Choroid plexus epithelial cell (primary cell): ENCODE measurements at regions not wholly inside any gene's neighbourhood (a gene's known extent, or its start where the extent isn't known, plus 50 kb on each side); places are given as distances from the start of the nearest gene placed in this dataset.

Experiments
- DNase-seq: peaks from one replicate; pipeline ENCODE4 v3.0.0-alpha.2; 2010; ENCODE audit warnings: low read depth
- H3K4me3 ChIP-seq: 2 replicates; pipeline ENCODE4 v1.5.1; 2011; ENCODE audit warnings: low read depth, mild to moderate bottlenecking, control low read depth, low read length, moderate library complexity
- TF ChIP-seq, protein P1 (sequence below): conservative IDR thresholded peaks from 2 replicates; pipeline ENCODE4 v1.5.1; 2011; ENCODE audit warnings: low read depth, mild to moderate bottlenecking, control low read depth, inconsistent platforms, low read length, moderate library complexity

DNA sequence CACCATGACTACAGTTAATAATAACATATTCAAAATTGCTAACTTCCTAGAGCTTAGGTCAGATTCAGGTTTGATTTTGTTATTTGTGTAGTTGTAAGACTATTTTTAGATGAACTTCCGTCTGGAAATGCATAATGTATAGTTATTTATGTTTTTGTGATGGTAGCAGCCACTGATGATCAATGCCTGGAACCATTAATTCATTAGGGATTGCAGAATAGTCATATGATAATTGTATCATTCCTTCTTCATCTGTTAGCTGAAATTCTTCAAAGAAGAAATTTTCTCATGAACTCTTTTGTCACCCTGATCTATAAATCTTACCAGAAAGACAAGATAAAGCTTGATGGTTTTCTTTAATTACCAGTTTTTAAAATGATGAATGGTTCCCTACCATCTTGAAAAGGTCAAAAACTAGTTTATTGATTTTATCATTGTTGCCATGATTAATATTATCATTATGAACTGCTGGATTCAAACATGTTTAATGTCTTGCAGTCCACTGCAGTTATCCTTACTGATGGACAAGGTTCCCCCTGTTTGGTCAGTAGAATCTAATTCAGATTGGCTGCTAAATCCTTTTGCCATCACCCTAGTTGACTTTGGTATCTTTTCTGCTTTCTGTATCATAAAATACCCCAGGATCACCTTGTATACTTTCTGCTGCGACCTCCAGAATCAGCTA lies 433.3 kb downstream of the GPAM start:
- H3K4me3 ChIP-seq, result no peak overlapping the region
- no peak for DNase-seq
- TF ChIP-seq, protein P1, sequence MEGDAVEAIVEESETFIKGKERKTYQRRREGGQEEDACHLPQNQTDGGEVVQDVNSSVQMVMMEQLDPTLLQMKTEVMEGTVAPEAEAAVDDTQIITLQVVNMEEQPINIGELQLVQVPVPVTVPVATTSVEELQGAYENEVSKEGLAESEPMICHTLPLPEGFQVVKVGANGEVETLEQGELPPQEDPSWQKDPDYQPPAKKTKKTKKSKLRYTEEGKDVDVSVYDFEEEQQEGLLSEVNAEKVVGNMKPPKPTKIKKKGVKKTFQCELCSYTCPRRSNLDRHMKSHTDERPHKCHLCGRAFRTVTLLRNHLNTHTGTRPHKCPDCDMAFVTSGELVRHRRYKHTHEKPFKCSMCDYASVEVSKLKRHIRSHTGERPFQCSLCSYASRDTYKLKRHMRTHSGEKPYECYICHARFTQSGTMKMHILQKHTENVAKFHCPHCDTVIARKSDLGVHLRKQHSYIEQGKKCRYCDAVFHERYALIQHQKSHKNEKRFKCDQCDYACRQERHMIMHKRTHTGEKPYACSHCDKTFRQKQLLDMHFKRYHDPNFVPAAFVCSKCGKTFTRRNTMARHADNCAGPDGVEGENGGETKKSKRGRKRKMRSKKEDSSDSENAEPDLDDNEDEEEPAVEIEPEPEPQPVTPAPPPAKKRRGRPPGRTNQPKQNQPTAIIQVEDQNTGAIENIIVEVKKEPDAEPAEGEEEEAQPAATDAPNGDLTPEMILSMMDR, result no peak

DNA sequence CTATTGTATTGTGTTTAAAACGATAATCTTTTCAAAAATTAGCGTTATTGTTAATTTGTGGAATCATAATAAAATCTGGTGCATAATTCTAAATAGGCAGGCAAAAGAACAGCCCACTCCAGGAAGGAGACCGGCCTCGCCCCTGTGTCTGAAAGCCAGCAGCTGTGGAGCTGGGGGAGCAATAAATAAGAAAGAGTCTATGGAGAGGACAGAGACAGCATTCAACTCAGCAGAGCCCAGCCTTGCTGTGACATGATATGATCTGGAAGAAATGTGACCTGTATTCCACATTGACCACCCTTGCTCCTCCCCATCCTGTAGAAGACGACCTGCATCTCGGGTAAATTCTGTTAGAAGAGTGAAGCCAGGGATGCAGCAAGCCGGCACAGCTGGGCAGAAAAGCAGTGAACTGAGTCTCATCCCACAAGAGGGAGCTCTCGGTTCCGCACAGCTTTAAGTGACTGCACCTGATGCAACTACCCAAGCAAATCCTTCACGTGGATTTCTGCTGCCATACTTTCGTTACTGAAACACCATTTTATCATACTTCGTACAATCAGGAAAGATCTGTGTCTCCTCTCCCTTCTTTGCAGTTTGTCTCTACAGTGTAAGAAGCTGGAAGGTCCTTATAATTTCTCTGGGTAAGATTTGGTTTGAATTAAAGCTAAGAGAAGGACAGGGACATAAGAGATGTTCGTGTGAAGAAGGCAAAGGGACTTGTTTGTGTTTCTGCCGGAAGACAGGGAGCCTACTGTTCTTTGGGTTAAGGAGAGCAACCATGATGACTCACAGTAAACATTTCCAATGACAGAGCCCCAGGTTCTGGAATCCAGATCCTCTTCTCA lies 427.1 kb downstream of the GPAM start:
- DNase-seq, result peak; percentile 30
- TF ChIP-seq, protein P1, result peak; percentile 38

DNA sequence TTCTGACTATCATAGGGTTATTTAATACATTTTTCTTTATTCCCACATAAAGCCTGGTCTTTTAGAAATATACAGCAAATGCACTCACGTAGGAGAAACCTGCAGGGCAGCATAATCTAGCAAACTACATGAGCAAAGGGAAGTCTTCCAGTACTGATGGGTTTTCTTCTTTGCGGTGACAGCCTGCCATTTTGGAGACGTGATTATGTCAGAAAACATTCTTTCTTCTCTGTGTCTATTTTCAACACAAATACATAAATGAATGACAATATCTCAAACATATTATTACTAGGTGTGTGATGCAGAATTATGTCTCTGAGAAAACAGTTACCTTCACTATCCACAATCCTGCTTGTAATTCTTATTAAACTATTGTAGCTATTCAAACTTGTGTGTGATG lies 425.0 kb downstream of the GPAM start:
- no peak overlapping the region for H3K4me3 ChIP-seq
- no peak for DNase-seq
- TF ChIP-seq, protein P1, result no peak

More for the DNA sequence above, 427.1 kb downstream of the GPAM start:
- H3K4me3 ChIP-seq, result no peak overlapping the region

DNA sequence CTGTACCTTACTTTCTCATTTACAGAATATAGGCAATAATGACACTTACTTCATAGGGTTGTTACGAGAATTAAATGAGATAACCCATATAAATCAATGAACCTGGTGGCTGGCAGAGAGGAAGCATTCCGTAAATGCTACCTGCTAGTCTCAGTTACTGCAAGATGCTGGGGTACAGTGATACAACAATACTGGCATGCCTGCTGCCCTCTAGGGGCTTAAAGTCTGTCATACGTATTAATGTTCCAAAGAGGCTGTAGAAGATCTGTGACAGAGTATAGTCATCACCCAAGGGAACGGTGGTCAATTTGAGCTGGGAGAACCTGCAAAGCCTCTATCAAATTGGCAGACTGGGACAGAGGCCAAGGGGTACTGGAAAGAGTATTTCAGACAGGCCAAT lies 421.5 kb downstream of the GPAM start:
- no peak overlapping the region for H3K4me3 ChIP-seq
- no peak for DNase-seq
- TF ChIP-seq, protein P1, result no peak

DNA sequence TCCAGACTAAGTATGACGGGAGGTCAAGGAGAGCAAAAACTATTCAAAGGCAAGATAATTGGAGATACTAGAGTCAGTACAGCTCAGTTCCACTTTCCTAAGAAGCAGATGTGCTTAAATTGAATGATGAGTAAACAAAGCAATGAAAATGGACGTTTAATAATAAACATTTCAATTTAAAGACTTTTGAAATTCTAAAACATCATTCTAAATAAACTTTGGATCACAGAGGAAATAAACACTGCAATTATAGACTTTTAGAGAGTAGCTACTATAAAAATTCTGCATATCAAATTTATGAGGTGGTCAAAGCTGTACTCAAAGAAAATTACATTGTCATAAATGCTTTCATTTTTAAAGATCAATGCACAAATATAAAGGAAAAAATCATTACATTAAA lies 418.3 kb downstream of the GPAM start:
- DNase-seq, result no peak
- TF ChIP-seq, protein P1, result no peak
- H3K4me3 ChIP-seq, result no peak overlapping the region

DNA sequence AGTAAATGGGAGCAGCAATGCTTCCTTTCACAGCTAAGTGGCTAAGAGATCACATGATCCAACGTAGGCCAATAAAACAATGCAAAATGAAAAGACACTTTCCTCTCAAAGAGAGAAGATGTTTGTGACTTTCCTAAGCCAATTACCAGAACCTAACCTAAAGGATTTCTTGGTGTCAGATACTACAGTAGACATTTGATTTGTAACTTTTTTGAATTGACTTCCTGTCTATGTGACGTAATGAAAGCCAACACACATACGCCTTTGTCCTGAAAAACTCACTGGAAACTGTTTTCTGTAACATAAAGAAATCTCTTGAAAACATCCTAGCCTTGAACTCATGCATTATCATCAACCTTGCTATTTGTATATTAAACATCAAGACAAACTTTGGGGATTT lies 417.1 kb downstream of the GPAM start:
- H3K4me3 ChIP-seq, result no peak overlapping the region
- TF ChIP-seq, protein P1, result no peak
- no peak for DNase-seq
